HepG2 (cell line): ENCODE measurements at regions not wholly inside any gene's neighbourhood (a gene's known extent, or its start where the extent isn't known, plus 50 kb on each side); places are given as distances from the start of the nearest gene placed in this dataset.

ENCODE experiments used
- ATAC-seq: fragments of 200-7000 bp; cut with Tn5 transposase; 3 replicates; pipeline ENCODE4 v1.9.1; 2020; ENCODE audit warnings: mild to moderate bottlenecking, moderate library complexity
- BruUV-seq: library from RNA; stranded (reverse); fragments of 400-500 nt; replicated peaks from 2 replicates; lab custom pipeline; 2021; lab: Mats Ljungman, UMichigan
- CTCF ChIA-PET: fragments of 300-600 bp; formaldehyde crosslinking; extraction: SDS; loops from one replicate; lab custom pipeline; 2021; ENCODE audit warnings: low total read pairs, inconsistent platforms, low intra/inter-chr PET ratio; lab: Yijun Ruan, JAX
- POLR2A ChIA-PET: fragments of 350-600 bp; sonication (Branson Sonifier 250); formaldehyde crosslinking; loops from one replicate; lab custom pipeline; 2020; ENCODE audit warnings: antibody characterized with exemption, inconsistent platforms; lab: Yijun Ruan, JAX
- DNase-seq: peaks from one replicate; pipeline ENCODE4 v3.0.0-alpha.2; 2015; ENCODE audit warnings: low spot score
- FAIRE-seq: peaks from 3 replicates; lab custom pipeline; 2011; peaks lifted over from hg19 to GRCh38; lab: Jason Lieb, UNC
- H2AFZ ChIP-seq: one replicate; pipeline ENCODE4 v1.6.1; 2011; ENCODE audit warnings: low read length, inconsistent platforms
- H3K27ac ChIP-seq: fragments of 300-600 bp; 3 replicates; pipeline ENCODE4 v1.8.0; 2011; ENCODE audit warnings: mixed run types, mild to moderate bottlenecking, mixed read lengths, low read length, inconsistent platforms; ENCODE audit not compliant: insufficient read depth; ENCODE audit errors: extremely low read length
- H3K27me3 ChIP-seq, 2 experiments: fragments of 200-600 bp in 1 of 2; 2 replicates in 1 of 2; 3 replicates in 1 of 2; pipeline versions ENCODE4 v1.6.0 to v1.8.0; 2011; ENCODE audit warnings: low read length in 2 of 2, mild to moderate bottlenecking in 2 of 2, moderate library complexity in 2 of 2, inconsistent platforms in 1 of 2; ENCODE audit not compliant: insufficient read depth in 2 of 2, control insufficient read depth in 1 of 2
- H3K36me3 ChIP-seq, 2 experiments: fragments of 200-600 bp in 1 of 2; replicated peaks in 1 of 2; 2 replicates in 1 of 2; 3 replicates in 1 of 2; pipeline versions ENCODE4 v1.5.1 to v1.8.0; 2011; ENCODE audit warnings: low read length in 2 of 2, inconsistent platforms in 1 of 2; ENCODE audit not compliant: insufficient read depth in 2 of 2, control insufficient read depth in 1 of 2
- H3K4me1 ChIP-seq: 2 replicates; pipeline ENCODE4 v1.5.1; 2012; ENCODE audit warnings: low read length, inconsistent platforms; ENCODE audit not compliant: insufficient read depth
- H3K4me2 ChIP-seq: 2 replicates; pipeline ENCODE4 v1.6.0; 2011; ENCODE audit warnings: low read depth, low read length, inconsistent platforms
- H3K4me3 ChIP-seq, 3 experiments: fragments of 200-600 bp in 1 of 3; sonication (generic), shearing (Covaris generic) in 1 of 3; replicated peaks in 1 of 3; 2 replicates each; pipeline ENCODE4 v1.5.1; 2011 to 2016; ENCODE audit warnings: low read length in 3 of 3, inconsistent platforms in 2 of 3, low read depth in 2 of 3, mild to moderate bottlenecking in 2 of 3, control low read depth in 1 of 3, mixed read lengths in 1 of 3; ENCODE audit not compliant: insufficient read depth in 1 of 3
- H3K79me2 ChIP-seq: one replicate; pipeline ENCODE4 v1.6.1; 2011; ENCODE audit warnings: low read length, inconsistent platforms; ENCODE audit not compliant: insufficient read depth
- H3K9ac ChIP-seq: 2 replicates; pipeline ENCODE4 v1.6.0; 2011; ENCODE audit warnings: mild to moderate bottlenecking, low read depth, low read length, inconsistent platforms; ENCODE audit not compliant: insufficient read depth
- H3K9me3 ChIP-seq: 2 replicates; pipeline ENCODE4 v1.5.1; 2012; ENCODE audit warnings: mild to moderate bottlenecking, low read length
- H4K20me1 ChIP-seq: 2 replicates; pipeline ENCODE4 v1.6.0; 2011; ENCODE audit warnings: inconsistent platforms, mild to moderate bottlenecking, low read length, moderate library complexity; ENCODE audit not compliant: insufficient read depth
- ADNP ChIP-seq: sonication (generic); formaldehyde crosslinking; IDR thresholded peaks from 2 replicates; pipeline ENCODE4 v1.4.0; 2020; ENCODE audit warnings: missing genetic modification reagents
- CEBPG ChIP-seq: IDR thresholded peaks from 2 replicates; pipeline ENCODE4 v1.6.1; 2016
- NFIB ChIP-seq: sonication (generic); formaldehyde crosslinking; IDR thresholded peaks from 2 replicates; pipeline ENCODE4 v1.9.0; 2021; ENCODE audit warnings: missing genetic modification reagents, mild to moderate bottlenecking, borderline replicate concordance
- PBX2 ChIP-seq: IDR thresholded peaks from 2 replicates; pipeline ENCODE4 v1.6.1; 2016; ENCODE audit warnings: control low read depth
- SRSF9 ChIP-seq: fragments of 200-400 bp; formaldehyde crosslinking; IDR thresholded peaks from 2 replicates; pipeline ENCODE4 v1.6.1; 2018; ENCODE audit warnings: borderline replicate concordance, mild to moderate bottlenecking, low read depth, low read length; ENCODE audit not compliant: insufficient read depth, poor library complexity, severe bottlenecking
- TFE3 ChIP-seq: IDR thresholded peaks from 2 replicates; pipeline ENCODE4 v1.6.1; 2016
- TGIF2 ChIP-seq: IDR thresholded peaks from 2 replicates; pipeline ENCODE4 v1.6.1; 2016; ENCODE audit warnings: control low read depth, missing compliant biosample characterization
- TRAFD1 ChIP-seq: sonication (generic); formaldehyde crosslinking; IDR thresholded peaks from 2 replicates; pipeline ENCODE4 v1.5.1; 2020; ENCODE audit warnings: missing genetic modification reagents, mild to moderate bottlenecking, borderline replicate concordance
- ZNF337 ChIP-seq: sonication (generic); formaldehyde crosslinking; IDR thresholded peaks from 2 replicates; pipeline ENCODE4 v1.5.1; 2020; ENCODE audit warnings: missing genetic modification reagents, low read depth, mild to moderate bottlenecking, borderline replicate concordance
- ZNF546 ChIP-seq: sonication (generic); formaldehyde crosslinking; conservative IDR thresholded peaks from 2 replicates; pipeline ENCODE4 v1.8.1; 2023; ENCODE audit warnings: mild to moderate bottlenecking, missing genetic modification reagents
- ZNF589 ChIP-seq: sonication (generic); formaldehyde crosslinking; conservative IDR thresholded peaks from 2 replicates; pipeline ENCODE4 v1.8.0; 2022; ENCODE audit warnings: mild to moderate bottlenecking, moderate library complexity, missing genetic modification reagents
- WGBS: methylation state at CpG from one replicate; pipeline ENCODE4 v1.1.6; 2017; ENCODE audit warnings: low lambda C conversion rate; 5-methylcytosine and 5-hydroxymethylcytosine counted together
- in situ Hi-C: cut with HindIII; loops from 2 replicates; pipeline ENCODE4 v1.10.0; 2017; ENCODE audit warnings: low pct_unique_long_range_greater_than_20kb; ENCODE audit not compliant: extremely low pct_ligation_motif_present
- intact Hi-C: fragments of 100-400 bp; cut with micrococcal nuclease; formaldehyde crosslinking; loops from one replicate; pipeline ENCODE4 v1.10.0; 2022; ENCODE audit not compliant: unreplicated experiment

GRCh38 chr2:58350484-58350883, 109.4 kb upstream of the FANCL start:
- no TSS peak for BruUV-seq
- no peak for DNase-seq
- H3K9ac ChIP-seq: no peak overlapping the region
- FAIRE-seq: no peak
- CTCF ChIA-PET: no interaction called here
- no peaks in the 10 kb centered on the region for H3K9me3 ChIP-seq
- H3K79me2 ChIP-seq: no peaks in the 10 kb centered on the region
- no peak overlapping the region for H3K4me3 ChIP-seq
- no peaks in the 10 kb centered on the region for H3K36me3 ChIP-seq
- WGBS: 31% methylated on average over 2 of the region's 2 CpGs
- H3K27me3 ChIP-seq: no peaks in the 10 kb centered on the region
- no peaks in the 10 kb centered on the region for H3K4me1 ChIP-seq
- intact Hi-C loops (no loop called here), in situ Hi-C loops (no loop called here)
- H4K20me1 ChIP-seq: no peaks in the 10 kb centered on the region
- TF ChIP-seq TFE3 (CRISPR knock-in tag) (no peak), TRAFD1 (CRISPR knock-in tag) (no peak), ZNF337 (CRISPR knock-in tag) (no peak), ZNF589 (CRISPR knock-in tag) (no peak), CEBPG (CRISPR knock-in tag) (no peak), TGIF2 (CRISPR knock-in tag) (no peak)
- no peak overlapping the region for H3K4me2 ChIP-seq
- no peak overlapping the region for H3K27ac ChIP-seq
- no peak for ATAC-seq
- H2AFZ ChIP-seq: no peak overlapping the region
- POLR2A ChIA-PET: no interaction called here

- no peaks in the 10 kb centered on the region for H3K4me1 ChIP-seq
- WGBS: 0% methylated on average over 1 of the region's 1 CpG
- DNase-seq (no peak), FAIRE-seq (no peak), ATAC-seq (no peak)
- no peak overlapping the region for H3K4me3 ChIP-seq
- H3K79me2 ChIP-seq: no peaks in the 10 kb centered on the region
- ChIA-PET POLR2A (no interaction called here), CTCF (no interaction called here)
- intact Hi-C loops: no loop called here
- no peaks in the 10 kb centered on the region for H3K9me3 ChIP-seq
- H3K9ac ChIP-seq: no peak overlapping the region
- H4K20me1 ChIP-seq: no peaks in the 10 kb centered on the region
- no TSS peak for BruUV-seq
- H2AFZ ChIP-seq: no peak overlapping the region
- no peaks in the 10 kb centered on the region for H3K27me3 ChIP-seq
- H3K36me3 ChIP-seq: no peaks in the 10 kb centered on the region
- H3K27ac ChIP-seq: no peak overlapping the region
- H3K4me2 ChIP-seq: no peak overlapping the region
- in situ Hi-C loops: no loop called here
- TF ChIP-seq PBX2 (CRISPR knock-in tag) (no peak), SRSF9 (no peak), ADNP (no peak), NFIB (no peak), ZNF546 (CRISPR knock-in tag) (no peak)
Observed at GRCh38 chr2:58347810-58348209, 106.7 kb upstream of the FANCL start.
